ENCODE measurements at regions not wholly inside any gene's neighbourhood (a gene's known extent, or its start where the extent isn't known, plus 50 kb on each side); places are given as distances from the start of the nearest gene placed in this dataset.

DNA sequence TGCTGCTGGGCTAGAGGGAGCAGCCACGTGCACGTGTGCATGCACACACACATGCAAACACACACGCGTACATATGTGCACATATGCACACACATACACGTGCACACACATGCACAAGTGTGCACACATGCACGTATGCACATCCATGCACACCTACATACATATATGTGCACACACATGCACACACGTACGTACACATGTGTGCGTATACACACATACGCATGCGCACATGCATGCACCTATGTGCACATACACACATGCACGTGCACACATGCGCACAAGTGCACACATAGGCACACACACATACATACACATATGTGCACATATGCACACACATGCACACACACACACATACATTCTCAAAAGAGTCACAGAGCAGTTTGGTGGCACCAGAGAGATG, 85.9 kb upstream of the SLC25A33 start:
- TF ChIP-seq CBX5 (CRISPR knock-in tag; IDR thresholded peaks at IDR 0.05; ENCODE audit: borderline replicate concordance) (no peak), SRSF4 (IDR thresholded peaks at IDR 0.05; ENCODE audit: low read depth, low read length, poor library complexity, severe bottlenecking) (no peak), MYNN (CRISPR knock-in tag; IDR thresholded peaks at IDR 0.05; ENCODE audit: low read depth) (no peak), RAD21 (CRISPR knock-in tag; IDR thresholded peaks at IDR 0.05) (no peak)
- TF ChIP-seq, protein P1, sequence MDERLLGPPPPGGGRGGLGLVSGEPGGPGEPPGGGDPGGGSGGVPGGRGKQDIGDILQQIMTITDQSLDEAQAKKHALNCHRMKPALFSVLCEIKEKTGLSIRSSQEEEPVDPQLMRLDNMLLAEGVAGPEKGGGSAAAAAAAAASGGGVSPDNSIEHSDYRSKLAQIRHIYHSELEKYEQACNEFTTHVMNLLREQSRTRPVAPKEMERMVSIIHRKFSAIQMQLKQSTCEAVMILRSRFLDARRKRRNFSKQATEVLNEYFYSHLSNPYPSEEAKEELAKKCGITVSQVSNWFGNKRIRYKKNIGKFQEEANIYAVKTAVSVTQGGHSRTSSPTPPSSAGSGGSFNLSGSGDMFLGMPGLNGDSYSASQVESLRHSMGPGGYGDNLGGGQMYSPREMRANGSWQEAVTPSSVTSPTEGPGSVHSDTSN (CRISPR knock-in tag; IDR thresholded peaks at IDR 0.05) = no peak
